HG03039 (cell line): ENCODE measurements at regions not wholly inside any gene's neighbourhood (a gene's known extent, or its start where the extent isn't known, plus 50 kb on each side); places are given as distances from the start of the nearest gene placed in this dataset.
"Not testable (repeated sequence)": the region's sequence is repeated elsewhere in the genome, so short reads cannot be mapped to it uniquely, and the experiment has no call there.

Experiments used
- ATAC-seq: cut with Tn5 transposase; IDR thresholded peaks from one replicate; pipeline ENCODE4 v1.9.1; 2021; ENCODE audit warnings: mild to moderate bottlenecking, moderate library complexity; ENCODE audit not compliant: unreplicated experiment

DNA sequence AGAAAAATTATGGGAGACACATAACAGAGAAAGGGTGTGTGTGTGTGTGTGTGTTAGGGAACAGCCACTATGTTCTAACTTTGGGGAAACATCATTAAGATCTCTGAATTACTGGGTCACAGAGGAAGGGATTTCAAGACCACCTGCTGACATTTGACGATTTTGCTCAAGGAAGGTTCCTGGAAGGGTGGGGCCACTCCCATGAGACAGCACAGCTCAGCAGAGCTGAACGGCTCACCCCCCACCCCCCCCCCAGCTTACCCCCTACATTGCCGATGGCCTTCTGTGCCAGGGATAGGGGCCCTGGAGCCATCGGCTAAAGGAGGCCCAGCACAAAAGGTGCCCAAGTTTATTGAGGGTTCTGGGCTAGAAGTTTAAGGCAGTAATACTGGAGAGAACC is 122.4 kb downstream of the NPIPB11 start:
- not testable (repeated sequence) for ATAC-seq

DNA sequence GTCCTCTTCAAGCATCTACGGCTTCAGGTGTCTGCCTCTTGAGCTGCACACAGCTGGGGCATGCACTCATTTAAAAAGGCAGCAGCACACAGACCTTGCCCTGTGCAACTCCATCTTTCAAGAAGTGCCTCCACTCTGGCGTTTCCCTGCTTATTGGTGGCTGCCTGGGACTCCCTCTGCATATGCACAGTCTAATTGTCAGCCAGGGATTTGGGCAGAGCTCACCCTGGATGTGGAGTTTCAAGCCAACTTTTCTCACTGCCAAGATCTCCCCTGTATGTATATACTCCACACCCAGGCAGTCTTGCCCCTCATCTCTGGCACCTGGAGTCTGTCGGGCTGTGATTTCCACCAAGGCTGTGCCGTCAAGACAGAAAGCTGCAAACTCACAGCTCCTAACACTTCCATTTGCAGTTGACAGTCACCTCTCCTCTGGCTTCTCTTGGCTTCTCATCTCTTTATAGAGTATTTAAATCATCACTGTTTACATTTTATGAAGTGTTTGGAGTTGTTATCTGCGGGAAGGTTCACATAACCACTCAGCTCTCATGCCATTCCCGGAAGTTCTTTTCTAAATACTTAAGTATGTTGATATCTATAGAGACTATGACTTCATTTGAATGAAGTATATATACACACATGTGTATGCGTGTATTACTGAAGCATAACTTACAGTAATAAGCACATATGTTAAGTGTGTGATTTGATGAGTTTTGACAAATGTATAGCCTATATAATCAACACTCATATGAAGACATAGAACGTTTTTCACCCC is 128.2 kb downstream of the NPIPB11 start:
- ATAC-seq = not testable (repeated sequence)

DNA sequence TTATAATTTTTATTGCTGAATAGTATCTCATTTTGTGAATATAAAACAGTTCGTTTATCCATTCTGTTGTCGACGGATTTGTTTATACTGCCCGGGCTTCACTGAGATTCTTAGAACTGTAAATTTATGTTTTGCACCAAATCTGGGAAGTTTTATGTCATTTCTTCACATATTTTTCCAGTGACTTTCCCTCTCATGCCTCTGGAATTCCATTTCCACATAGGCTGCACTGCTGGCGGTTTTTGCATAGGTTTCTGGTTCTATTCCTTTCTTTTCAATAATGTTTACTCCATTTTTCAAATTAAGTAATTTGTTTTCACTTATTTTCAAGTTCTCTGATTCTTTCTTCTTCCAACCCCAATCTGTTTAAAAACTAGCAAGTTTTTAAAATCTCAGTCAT is 130.1 kb downstream of the NPIPB11 start:
- not testable (repeated sequence) for ATAC-seq

DNA sequence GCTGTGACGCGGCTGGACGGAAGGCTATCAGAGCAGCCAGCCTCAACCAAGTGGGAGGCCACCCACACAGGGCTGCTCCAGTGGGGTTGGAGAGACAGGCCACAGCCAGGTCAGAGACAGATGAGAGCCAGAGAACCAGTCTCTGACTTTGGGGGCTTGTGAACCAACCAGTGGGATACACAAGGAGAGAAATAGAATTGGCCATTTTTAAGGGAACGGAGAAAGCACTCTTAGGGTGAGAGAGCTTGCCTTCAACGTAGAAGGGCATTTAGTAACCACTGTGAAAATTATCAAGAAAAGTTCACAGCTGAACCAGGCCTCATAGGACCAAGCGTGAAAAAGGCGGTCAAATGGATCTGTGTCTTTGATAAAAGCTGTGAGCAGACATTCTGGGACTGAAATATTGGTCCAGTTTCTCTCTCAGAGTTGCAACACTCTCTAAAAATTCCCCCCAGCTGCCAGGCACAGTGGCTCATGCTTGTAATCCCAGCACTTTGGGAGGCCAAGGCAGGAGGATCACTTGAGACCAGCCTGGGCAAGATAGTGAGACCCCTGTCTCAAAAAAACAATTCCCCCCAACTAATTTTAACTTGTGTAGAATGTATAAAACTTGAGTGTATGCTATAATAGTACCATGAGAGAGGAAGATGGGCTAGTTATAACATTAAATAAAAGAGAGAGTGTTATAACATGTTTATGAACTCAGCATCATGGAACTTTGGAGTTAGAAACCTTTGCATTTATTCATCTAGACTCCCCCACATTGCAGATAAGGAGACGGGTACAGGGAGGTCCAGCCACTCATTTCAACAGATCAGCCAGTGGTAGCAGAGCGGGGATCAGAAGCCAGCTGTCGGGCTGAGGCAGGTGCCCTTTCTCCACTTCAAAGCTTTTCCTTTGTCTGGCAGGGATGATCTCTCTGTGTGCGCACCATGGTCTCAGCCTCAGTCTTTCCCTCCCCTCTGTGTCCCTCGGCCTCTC is 132.2 kb downstream of the NPIPB11 start:
- ATAC-seq = not testable (repeated sequence)

DNA sequence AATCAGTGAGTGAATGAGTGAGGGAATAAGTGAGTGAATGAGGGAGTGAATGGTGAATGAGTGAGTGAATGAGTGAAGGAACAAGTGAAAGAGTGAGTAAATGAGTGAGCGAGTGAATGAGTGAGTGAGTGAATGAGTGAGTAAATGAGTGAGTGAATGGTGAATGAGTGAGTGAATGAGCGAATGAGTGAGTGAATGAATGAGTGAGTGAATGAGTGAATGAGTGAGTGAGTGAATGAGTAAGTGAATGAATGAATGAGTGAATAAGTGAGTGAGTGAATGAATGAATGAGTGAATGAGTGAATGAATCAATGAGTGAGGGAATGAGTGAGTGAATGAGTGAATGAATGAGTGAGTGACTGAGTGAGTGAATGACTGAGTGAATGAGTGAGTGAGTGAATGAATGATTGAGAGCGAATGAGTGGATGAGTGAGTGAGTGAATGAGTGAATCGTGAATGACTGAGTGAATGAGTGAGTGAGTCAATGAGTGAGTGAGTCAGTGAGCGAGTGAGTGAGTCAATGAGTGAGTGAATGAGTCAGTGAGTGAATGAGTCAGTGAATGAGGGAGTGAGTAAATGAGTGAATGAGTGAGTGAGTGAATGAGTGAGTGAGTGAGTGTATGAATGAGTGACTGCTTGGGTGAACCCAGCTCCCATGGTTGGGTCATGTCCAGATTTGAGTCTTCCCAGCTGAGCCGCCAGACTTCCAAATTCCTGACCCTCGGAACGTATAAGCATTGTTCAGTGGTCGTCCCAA is 133.0 kb downstream of the NPIPB11 start:
- ATAC-seq = not testable (repeated sequence)

DNA sequence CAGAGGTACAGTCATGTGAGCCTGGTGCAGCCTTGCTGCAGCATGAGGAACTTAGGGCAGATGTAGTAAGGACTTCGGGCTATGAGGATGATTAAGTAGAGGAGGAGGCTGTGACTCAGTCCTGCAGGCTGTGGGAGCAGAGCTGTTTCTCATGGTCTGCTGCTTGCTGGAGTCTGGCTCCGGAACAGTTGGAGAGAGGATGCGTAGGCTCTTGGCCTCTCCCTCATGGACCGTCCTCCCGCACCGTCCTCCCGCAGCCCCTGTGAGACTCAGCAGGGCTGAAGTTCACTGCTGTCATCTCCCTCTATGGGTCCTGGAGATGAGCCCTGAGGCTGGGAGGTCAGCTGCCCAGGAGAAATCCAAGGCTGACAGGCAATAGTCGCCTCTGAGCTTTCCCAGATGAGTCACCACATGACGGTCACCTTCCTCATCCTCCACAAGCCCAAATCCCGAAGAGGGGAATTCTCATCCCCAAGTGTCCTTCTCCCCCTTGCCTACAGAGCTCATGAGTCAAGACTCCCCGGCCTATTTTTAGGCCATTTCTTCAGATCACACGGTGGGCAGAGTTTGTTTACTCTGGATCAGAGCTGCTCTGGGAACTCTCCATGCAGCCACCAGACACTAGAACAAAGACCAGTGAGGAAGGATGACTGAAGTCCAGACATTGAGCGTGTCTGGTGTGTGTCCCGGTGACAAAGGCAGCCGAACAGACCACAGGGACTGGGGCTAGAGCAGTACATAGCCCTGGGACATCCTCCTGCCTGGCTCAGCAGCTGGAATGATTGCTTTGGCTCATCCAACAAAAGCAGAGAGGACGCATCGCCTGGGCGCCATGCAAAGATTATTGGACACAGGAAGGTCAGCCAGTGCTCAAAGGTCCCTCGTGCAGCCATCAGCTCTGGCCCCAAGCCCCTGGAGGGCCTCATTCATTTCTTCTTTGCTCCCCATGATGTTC is 134.5 kb downstream of the NPIPB11 start:
- ATAC-seq = not testable (repeated sequence)

DNA sequence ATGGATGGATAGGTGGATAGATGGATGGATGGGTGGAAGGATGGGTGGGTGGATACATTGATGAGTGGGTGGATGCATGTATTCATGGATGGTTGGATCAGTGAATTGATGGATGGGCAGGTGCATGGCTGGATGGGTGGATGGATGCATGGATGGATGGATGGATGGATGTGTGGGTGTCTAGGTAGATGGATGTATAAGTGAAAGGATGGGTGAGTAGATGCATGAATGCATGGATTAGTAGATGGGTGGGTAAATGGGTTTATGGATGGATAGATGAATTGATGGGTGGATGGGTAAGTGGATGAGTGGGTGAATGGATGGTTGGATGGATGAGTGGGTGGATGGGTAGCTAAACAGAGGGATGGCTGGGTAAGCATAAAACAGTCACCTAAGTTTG is 135.6 kb downstream of the NPIPB11 start:
- ATAC-seq = not testable (repeated sequence)

DNA sequence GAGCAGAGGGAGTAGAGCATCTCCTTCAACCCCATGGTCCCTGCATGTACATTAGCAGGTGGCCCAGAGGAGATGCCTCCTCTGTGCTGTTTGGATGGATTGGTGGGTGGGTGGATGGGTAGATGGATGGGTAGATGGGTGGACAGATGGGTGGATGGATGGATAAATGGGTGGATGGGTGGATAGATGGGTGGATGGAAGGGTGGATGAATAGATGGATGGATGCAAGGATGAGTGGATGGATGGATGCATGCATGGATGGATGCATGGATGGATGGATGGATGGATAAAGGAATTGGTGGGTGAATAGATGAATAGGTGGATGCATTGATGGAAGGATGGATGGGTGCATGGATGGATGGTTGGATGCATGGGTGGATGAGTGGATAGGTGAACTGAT is 136.5 kb downstream of the NPIPB11 start:
- ATAC-seq = not testable (repeated sequence)

DNA sequence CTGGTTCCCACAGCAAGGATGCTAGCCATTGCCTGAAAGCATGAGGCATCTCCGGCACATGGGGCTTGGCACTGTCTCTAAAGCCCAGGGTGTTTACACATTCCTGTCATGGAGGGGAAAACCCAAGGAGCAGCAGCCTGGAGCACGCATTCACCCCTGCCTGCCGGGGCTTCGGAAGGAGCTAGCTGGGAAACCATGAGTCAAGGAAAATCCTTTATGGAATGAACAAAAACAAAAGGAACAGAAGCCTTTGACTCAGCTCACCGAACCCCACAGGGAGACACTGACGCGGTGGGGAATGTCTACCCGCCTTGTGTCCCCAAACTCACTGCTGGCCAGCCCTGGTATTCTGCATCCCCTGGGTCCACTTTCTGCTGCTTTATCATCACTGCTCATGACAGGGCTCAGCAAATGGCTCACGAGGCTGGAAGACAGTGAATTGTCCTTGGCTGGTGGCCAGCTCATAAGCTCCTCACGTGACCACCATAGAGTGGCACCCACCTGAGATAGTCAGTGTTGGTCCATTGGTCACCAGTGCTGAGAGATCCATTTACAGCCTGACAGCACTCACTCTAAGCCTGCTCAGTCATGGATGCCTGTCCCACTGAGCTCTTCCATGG is 137.2 kb downstream of the NPIPB11 start:
- ATAC-seq = not testable (repeated sequence)

DNA sequence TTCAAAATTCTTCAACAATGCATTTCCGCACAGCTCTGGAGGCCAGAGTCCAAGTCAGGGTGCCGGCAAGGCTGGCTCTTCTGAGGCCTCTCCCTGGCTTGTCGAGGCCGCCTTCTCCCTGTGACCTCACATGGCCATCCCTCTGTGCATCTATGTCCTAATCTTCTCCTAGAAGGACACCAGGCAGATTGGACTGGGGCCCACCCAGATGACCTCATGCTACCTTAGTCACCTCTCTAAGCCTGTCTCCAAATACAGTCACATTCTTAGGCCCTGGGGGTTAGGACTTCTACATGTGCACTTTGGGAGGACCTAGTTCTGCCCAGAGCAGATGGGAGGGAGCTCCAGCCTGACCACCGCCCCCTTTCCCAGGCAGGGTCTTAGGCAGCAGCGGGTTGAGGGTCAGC is 137.7 kb downstream of the NPIPB11 start:
- not testable (repeated sequence) for ATAC-seq

DNA sequence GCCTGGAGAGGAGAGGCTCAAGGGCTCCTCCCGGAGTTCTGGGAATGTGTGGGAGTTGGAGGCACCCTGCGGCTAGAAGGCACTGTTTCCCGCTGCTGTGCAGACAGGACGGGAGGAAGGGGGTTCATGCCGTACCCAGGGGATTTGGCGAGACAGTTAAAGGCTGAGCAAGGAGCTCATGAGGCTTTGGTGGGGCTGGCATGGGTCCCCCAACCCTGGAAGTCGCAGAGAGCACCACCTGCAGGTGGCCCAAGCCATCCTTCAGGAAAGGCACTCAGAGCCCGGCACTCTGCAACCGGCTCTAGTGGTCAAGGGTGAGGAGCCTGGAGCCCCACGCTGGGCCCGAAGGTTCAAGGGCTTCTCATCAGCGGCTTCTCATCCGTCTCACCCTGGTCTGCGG is 138.2 kb downstream of the NPIPB11 start:
- ATAC-seq = not testable (repeated sequence)

DNA sequence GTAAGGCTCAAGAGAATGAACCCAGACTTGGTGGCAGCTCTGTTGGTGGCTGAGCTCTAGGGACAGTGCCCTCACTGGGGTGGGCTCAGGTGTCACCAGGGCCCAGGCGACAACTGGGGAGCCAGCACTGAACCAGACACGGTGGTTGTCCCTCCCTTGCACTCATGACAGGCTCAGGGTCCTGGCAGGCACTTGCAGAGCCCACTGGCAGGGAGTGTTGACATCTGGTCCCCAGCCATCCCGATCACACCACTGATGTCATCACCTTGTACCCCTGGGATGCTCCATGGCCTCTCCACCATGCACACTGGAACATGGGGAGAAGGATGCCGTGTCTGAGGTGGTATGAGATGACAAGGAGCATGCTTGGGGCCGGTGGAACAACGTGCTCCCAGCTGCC is 138.6 kb downstream of the NPIPB11 start:
- ATAC-seq = not testable (repeated sequence)

DNA sequence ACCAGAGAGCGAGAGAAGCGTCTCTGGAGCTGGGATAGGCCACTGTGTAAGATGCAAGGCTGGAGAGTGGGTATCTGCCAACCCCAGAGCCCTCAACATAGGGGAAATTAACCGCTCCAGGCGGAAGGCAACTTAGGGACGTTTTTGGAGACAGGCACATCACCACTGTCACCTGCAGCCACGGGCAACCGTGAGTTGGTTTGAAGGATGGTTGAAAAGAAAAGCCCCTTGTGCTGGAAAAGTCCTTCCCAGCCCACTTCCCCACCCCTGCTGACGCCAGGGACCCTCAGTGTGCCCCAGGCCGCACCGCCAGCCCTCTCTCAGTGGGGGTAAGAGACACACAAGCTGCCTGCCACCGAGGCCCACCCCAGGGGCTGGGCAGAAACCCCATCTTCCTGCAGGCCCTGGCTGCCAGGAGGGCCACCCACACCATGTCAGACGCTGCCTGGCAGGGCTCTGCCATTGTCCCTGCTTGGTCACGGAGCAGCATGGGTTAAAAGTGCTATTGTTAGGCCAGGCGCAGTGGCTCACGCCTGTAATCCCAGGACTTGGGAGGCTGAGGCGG is 139.4 kb downstream of the NPIPB11 start:
- ATAC-seq = not testable (repeated sequence)

DNA sequence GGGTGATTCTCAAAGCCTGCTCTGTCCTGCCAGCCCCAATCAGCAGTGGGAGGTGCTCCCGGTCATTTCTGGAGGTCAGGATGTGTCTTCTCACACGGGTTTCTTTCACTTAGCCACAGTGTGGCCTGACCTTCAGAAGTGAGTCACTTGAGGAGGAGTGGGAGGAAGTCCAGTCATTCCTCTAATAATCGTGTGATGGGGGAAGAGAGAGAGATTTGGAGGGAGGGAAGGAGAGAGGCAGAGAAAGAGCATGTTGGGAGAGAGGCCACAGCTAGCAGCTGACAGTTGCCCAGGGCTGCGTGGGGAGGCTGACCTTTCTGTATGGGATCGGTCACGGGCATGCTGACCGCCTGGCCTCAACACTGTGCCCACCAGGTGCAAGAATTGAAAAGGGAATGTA is 139.9 kb downstream of the NPIPB11 start:
- not testable (repeated sequence) for ATAC-seq

DNA sequence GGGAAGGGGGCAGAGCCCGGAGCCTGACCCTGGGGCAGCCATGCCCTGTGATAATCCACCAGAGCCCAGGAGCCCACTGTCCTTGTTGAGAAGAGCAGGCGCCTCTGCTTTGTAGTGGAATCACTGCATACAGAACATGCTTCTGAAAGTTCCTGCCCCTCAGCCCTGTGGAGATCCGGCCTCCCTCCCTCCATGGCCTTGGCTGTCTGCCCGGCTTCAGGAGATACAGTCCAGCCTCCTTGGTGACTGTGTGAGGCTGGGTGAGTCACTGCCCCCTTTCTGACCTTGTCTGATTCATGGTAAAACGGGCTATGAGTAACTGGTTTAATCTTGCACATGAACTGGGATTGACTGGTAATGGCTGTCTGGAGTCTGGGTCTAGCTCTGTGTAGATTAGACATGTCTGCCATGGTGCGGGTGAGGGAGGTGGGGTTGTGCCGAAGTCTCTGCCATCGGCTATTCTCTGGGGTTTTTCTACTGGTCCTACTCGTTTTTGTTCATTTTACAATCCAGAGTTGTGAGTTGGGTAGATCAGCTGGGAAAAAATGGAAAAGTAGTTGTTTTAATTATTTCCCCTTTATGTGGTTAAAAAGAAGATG is 141.2 kb downstream of the NPIPB11 start:
- not testable (repeated sequence) for ATAC-seq

DNA sequence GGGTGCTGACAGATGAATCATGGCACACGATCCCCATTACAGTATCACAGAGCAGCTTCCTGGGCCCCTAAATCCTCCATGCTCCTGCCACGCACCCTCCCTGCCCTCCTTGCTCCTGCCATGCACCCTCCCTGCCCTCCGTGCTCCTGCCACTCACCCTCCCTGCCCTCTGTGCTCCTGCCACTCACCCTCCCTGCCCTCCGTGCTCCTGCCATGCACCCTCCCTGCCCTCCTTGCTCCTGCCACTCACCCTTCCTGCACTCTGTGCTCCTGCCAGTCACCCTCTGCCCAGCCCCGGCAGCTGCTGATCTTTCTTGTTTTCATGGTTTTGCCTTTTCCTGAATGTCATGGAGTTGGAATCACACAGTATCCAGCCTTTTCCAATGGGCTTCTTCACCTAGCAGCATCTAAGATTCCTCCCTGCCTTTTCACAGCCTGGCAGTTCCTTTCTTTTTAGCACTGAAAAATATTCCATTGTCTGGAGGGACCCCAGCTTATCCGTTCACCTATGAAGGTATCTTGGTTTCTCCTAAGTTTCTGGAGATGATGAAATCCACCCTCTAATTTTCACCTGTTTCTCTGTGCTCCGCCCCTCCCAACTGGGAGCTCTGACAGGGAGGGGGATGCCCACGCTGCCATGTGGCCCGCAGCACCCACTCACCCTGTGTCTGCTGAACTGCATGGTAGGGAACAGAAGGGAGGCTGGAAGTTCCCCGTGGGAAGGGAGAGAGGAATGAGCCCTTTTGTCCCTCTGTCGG is 142.3 kb downstream of the NPIPB11 start:
- not testable (repeated sequence) for ATAC-seq

DNA sequence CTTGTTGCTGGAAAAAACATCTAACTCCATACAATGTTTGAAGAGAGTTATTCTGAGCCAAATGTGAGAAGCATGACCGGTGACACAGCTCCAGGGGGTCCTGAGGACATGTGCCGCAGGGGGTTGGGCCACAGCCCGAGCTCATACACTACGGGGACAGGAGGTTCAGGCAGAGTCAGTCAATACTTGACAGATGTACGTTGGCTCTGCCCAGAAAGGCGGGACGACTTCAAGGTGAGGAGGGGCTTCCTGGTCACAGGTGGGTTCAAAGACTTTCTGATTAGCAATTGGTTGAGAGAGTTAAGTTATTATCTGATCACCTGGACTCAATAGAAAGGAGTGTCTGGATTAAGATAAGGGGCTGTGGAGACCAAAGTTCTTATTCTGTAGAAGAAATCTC is 143.8 kb downstream of the NPIPB11 start:
- ATAC-seq = not testable (repeated sequence)
